NCI-H1417 (cell line): ENCODE measurements at regions not wholly inside any gene's neighbourhood (a gene's known extent, or its start where the extent isn't known, plus 50 kb on each side); places are given as distances from the start of the nearest gene placed in this dataset.

Source experiments
- DNase-seq, 3 experiments: peaks; one replicate each; lab custom pipeline; 2025; lab: John Stamatoyannopoulos, UW

GRCh38 chr1:81490614-81491013, 310.1 kb upstream of the ADGRL2 start:
- no peak for DNase-seq

- no peak for DNase-seq
These were observed 311.3 kb upstream of the ADGRL2 start for GRCh38 chr1:81489372-81489934.

GRCh38 chr1:81484284-81484683, 316.4 kb upstream of the ADGRL2 start:
- peak in 2 of 3 experiments; percentile 9 to 82 for DNase-seq

GRCh38 chr1:81478219-81478618, 322.5 kb upstream of the ADGRL2 start:
- no peak for DNase-seq

- DNase-seq: peak in 1 of 3 experiments; percentile 8
These were observed 323.0 kb upstream of the ADGRL2 start for GRCh38 chr1:81477710-81478109.

- DNase-seq: no peak
These were observed 328.3 kb upstream of the ADGRL2 start for GRCh38 chr1:81472387-81472786.

- DNase-seq: no peak
These were observed 329.5 kb upstream of the ADGRL2 start for GRCh38 chr1:81471255-81471654.

GRCh38 chr1:81470275-81470674, 330.5 kb upstream of the ADGRL2 start:
- DNase-seq: no peak

- DNase-seq: peak in 2 of 3 experiments; percentile 13 to 67
These were observed 333.4 kb upstream of the ADGRL2 start for GRCh38 chr1:81467383-81467782.

- DNase-seq: peak in 2 of 3 experiments; percentile 41 to 77
These were observed 333.8 kb upstream of the ADGRL2 start for GRCh38 chr1:81466961-81467360.

- DNase-seq: peak in 1 of 3 experiments; percentile 48
These were observed 336.5 kb upstream of the ADGRL2 start for GRCh38 chr1:81463936-81464837.

- DNase-seq: no peak
These were observed 341.7 kb upstream of the ADGRL2 start for GRCh38 chr1:81459043-81459442.

- no peak for DNase-seq
These were observed 342.5 kb upstream of the ADGRL2 start for GRCh38 chr1:81458186-81458585.

GRCh38 chr1:81455481-81455880, 345.3 kb upstream of the ADGRL2 start:
- DNase-seq: no peak

GRCh38 chr1:81453971-81454370, 346.8 kb upstream of the ADGRL2 start:
- no peak for DNase-seq

- DNase-seq: no peak
These were observed 347.4 kb upstream of the ADGRL2 start for GRCh38 chr1:81453367-81453703.

GRCh38 chr1:81452693-81453366, 347.9 kb upstream of the ADGRL2 start:
- DNase-seq: no peak

- no peak for DNase-seq
These were observed 350.9 kb upstream of the ADGRL2 start for GRCh38 chr1:81449786-81450185.

GRCh38 chr1:81446000-81446669, 354.6 kb upstream of the ADGRL2 start:
- no peak for DNase-seq

- no peak for DNase-seq
These were observed 357.4 kb upstream of the ADGRL2 start for GRCh38 chr1:81443288-81443687.

GRCh38 chr1:81439046-81439823, 361.5 kb upstream of the ADGRL2 start:
- no peak for DNase-seq

- DNase-seq: no peak
These were observed 363.1 kb upstream of the ADGRL2 start for GRCh38 chr1:81437649-81438048.
